HG03575 (cell line): ENCODE measurements at regions not wholly inside any gene's neighbourhood (a gene's known extent, or its start where the extent isn't known, plus 50 kb on each side); places are given as distances from the start of the nearest gene placed in this dataset.

Source experiments
- ATAC-seq: cut with Tn5 transposase; IDR thresholded peaks from one replicate; pipeline ENCODE4 v1.9.1; 2021; ENCODE audit not compliant: unreplicated experiment, insufficient number of reproducible peaks, low FRiP score; ENCODE audit errors: extremely low read depth

- no peak for ATAC-seq
These were observed 141.9 kb upstream of the KLF14 start for GRCh38 chr7:130875901-130876300.

- ATAC-seq, result no peak
These were observed 143.4 kb upstream of the KLF14 start for GRCh38 chr7:130877236-130877990.

GRCh38 chr7:130877991-130878305 lies 143.9 kb upstream of the KLF14 start:
- ATAC-seq, result no peak

GRCh38 chr7:130878785-130879184 lies 144.8 kb upstream of the KLF14 start:
- no peak for ATAC-seq

GRCh38 chr7:130879191-130879590 lies 145.2 kb upstream of the KLF14 start:
- no peak for ATAC-seq

- ATAC-seq, result no peak
These were observed 146.7 kb upstream of the KLF14 start for GRCh38 chr7:130880668-130881067.

GRCh38 chr7:130881091-130881798 lies 147.2 kb upstream of the KLF14 start:
- no peak for ATAC-seq

GRCh38 chr7:130881799-130882141 lies 147.8 kb upstream of the KLF14 start:
- no peak for ATAC-seq

- no peak for ATAC-seq
These were observed 148.4 kb upstream of the KLF14 start for GRCh38 chr7:130882396-130882795.

- ATAC-seq, result no peak
These were observed 149.9 kb upstream of the KLF14 start for GRCh38 chr7:130883928-130884327.

- no peak for ATAC-seq
These were observed 150.7 kb upstream of the KLF14 start for GRCh38 chr7:130884437-130885417.

- ATAC-seq, result no peak
These were observed 152.6 kb upstream of the KLF14 start for GRCh38 chr7:130886438-130887135.

GRCh38 chr7:130887182-130887956 lies 153.4 kb upstream of the KLF14 start:
- no peak for ATAC-seq

- no peak for ATAC-seq
These were observed 154.0 kb upstream of the KLF14 start for GRCh38 chr7:130887957-130888371.

- no peak for ATAC-seq
These were observed 154.5 kb upstream of the KLF14 start for GRCh38 chr7:130888468-130888867.

GRCh38 chr7:130890176-130891020 lies 156.4 kb upstream of the KLF14 start:
- no peak for ATAC-seq

GRCh38 chr7:130891254-130892094 lies 157.5 kb upstream of the KLF14 start:
- ATAC-seq, result no peak
